ENCODE measurements at regions not wholly inside any gene's neighbourhood (a gene's known extent, or its start where the extent isn't known, plus 50 kb on each side); places are given as distances from the start of the nearest gene placed in this dataset.

- Histone ChIP-seq H3K4me3 (no peak overlapping the region), H3K36me3 (no peaks in the 10 kb centered on the region), H3K27ac (no peak overlapping the region), H3K27me3 (replicated peaks; ENCODE audit: insufficient read depth) (no peaks in the 10 kb centered on the region), H3K4me1 (ENCODE audit: control insufficient read depth in 1 of 2, low read depth in 2 of 2) (no peaks in the 10 kb centered on the region), H3K9me3 (no peaks in the 10 kb centered on the region)
- TF ChIP-seq CTCF (IDR thresholded peaks at IDR 0.05): no peak
- DNase-seq (ENCODE audit: low spot score) (no peak), ATAC-seq (ENCODE audit: insufficient number of reproducible peaks, low FRiP score, low read depth) (no peak)
Observed at GRCh38 chr7:8809320-8809719, 375.9 kb downstream of the NXPH1 start.

GRCh38 chr7:8817448-8818036 lies 384.1 kb downstream of the NXPH1 start:
- no peaks in the 10 kb centered on the region for H3K27me3 ChIP-seq (replicated peaks; ENCODE audit: insufficient read depth)
- no peak for DNase-seq (ENCODE audit: low spot score)
- H3K4me3 ChIP-seq: no peak overlapping the region
- H3K9me3 ChIP-seq: no peaks in the 10 kb centered on the region
- no peak for TF ChIP-seq CTCF (IDR thresholded peaks at IDR 0.05)
- H3K4me1 ChIP-seq (ENCODE audit: control insufficient read depth in 1 of 2, low read depth in 2 of 2): no peaks in the 10 kb centered on the region
- H3K36me3 ChIP-seq: no peaks in the 10 kb centered on the region
- ATAC-seq (ENCODE audit: insufficient number of reproducible peaks, low FRiP score, low read depth): no peak
- no peak overlapping the region for H3K27ac ChIP-seq

- no peak overlapping the region for H3K4me3 ChIP-seq
- H3K36me3 ChIP-seq: no peaks in the 10 kb centered on the region
- no peak for TF ChIP-seq CTCF (IDR thresholded peaks at IDR 0.05)
- H3K27me3 ChIP-seq (replicated peaks; ENCODE audit: insufficient read depth): no peaks in the 10 kb centered on the region
- no peaks in the 10 kb centered on the region for H3K9me3 ChIP-seq
- no peaks in the 10 kb centered on the region for H3K4me1 ChIP-seq (ENCODE audit: control insufficient read depth in 1 of 2, low read depth in 2 of 2)
- H3K27ac ChIP-seq: no peak overlapping the region
- DNase-seq (ENCODE audit: low spot score) (no peak), ATAC-seq (ENCODE audit: insufficient number of reproducible peaks, low FRiP score, low read depth) (no peak)
Observed at GRCh38 chr7:8818406-8818805, 385.0 kb downstream of the NXPH1 start.

- DNase-seq (ENCODE audit: low spot score): no peak
- Histone ChIP-seq H3K27me3 (replicated peaks; ENCODE audit: insufficient read depth) (no peaks in the 10 kb centered on the region), H3K4me3 (no peak overlapping the region), H3K27ac (no peak overlapping the region), H3K36me3 (no peaks in the 10 kb centered on the region), H3K9me3 (no peaks in the 10 kb centered on the region), H3K4me1 (ENCODE audit: control insufficient read depth in 1 of 2, low read depth in 2 of 2) (no peaks in the 10 kb centered on the region)
- no peak for TF ChIP-seq CTCF (IDR thresholded peaks at IDR 0.05)
- ATAC-seq (ENCODE audit: insufficient number of reproducible peaks, low FRiP score, low read depth): no peak
Observed at GRCh38 chr7:8822595-8822994, 389.2 kb downstream of the NXPH1 start.

- Histone ChIP-seq H3K4me3 (no peak overlapping the region), H3K36me3 (no peaks in the 10 kb centered on the region), H3K4me1 (ENCODE audit: control insufficient read depth in 1 of 2, low read depth in 2 of 2) (no peaks in the 10 kb centered on the region), H3K27ac (no peak overlapping the region), H3K27me3 (replicated peaks; ENCODE audit: insufficient read depth) (no peaks in the 10 kb centered on the region), H3K9me3 (no peaks in the 10 kb centered on the region)
- DNase-seq (ENCODE audit: low spot score): no peak
- no peak for ATAC-seq (ENCODE audit: insufficient number of reproducible peaks, low FRiP score, low read depth)
- no peak for TF ChIP-seq CTCF (IDR thresholded peaks at IDR 0.05)
Observed at GRCh38 chr7:8823486-8823885, 390.1 kb downstream of the NXPH1 start.

Measured in thoracic aorta (tissue), 2 donors.